GM19025 (cell line): ENCODE measurements at regions not wholly inside any gene's neighbourhood (a gene's known extent, or its start where the extent isn't known, plus 50 kb on each side); places are given as distances from the start of the nearest gene placed in this dataset.
"Not testable (repeated sequence)": the region's sequence is repeated elsewhere in the genome, so short reads cannot be mapped to it uniquely, and the experiment has no call there.

Experiments used
- ATAC-seq: cut with Tn5 transposase; IDR thresholded peaks from one replicate; pipeline ENCODE4 v1.9.1; 2021; ENCODE audit warnings: mild to moderate bottlenecking, low read depth, moderate library complexity; ENCODE audit not compliant: unreplicated experiment

- ATAC-seq: no peak
Measured at GRCh38 chr4:23125118-23125517, 432.4 kb downstream of the GBA3 start.

DNA sequence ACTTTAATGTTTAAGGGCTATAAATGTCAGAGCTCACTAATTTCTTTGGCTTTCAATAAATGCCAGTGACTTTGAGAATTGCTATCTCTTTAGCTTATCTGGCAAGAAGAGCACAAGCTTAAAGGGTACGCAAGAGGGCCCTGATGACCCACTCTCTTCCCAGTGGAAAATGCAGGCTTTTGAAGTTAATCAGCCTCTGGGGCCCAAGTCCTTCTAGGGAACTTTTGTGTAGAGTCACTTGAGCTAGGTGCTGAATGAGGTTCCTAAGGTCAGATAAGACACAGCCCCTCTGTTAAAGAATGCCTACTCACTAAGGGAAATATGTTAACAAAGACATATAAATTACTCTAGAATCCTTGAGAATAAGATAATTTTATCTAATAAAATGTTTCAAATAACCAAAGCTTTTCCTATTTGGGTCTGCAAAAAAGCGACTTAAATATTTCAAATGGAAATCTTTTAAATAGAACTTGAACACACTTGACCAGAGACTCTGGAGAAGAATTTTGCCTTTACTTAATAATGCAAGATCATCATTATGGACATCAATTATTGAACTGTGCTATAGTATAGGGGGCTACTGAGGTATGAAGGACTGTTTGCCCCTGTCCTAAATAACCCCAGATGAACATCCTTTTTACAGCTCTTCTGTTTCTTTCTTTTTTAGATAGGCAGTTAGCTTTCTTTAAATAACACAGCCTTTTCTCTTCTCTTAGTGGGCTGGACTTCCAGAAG, 430.1 kb downstream of the GBA3 start:
- ATAC-seq: no peak

DNA sequence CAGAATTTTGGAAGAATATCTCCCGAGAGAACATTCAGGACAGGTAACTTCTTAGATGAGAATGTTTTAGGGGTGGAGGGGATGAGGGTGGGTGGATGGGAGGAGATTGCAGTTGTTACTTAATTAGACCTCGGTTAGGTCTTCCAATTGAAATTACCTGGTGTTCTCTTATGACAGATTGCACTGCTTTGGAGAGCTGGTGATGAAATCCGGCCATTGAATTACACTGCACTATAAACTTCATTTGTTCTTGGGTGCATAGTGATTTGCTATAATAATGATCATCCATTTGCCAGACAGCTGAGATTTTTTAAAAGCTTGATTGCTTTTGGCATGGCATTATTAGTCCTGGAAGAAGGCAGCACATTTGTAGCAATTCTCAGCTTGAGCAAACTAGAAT, 427.6 kb downstream of the GBA3 start:
- no peak for ATAC-seq

- no peak for ATAC-seq
Measured at GRCh38 chr4:23117826-23118225, 425.1 kb downstream of the GBA3 start.

DNA sequence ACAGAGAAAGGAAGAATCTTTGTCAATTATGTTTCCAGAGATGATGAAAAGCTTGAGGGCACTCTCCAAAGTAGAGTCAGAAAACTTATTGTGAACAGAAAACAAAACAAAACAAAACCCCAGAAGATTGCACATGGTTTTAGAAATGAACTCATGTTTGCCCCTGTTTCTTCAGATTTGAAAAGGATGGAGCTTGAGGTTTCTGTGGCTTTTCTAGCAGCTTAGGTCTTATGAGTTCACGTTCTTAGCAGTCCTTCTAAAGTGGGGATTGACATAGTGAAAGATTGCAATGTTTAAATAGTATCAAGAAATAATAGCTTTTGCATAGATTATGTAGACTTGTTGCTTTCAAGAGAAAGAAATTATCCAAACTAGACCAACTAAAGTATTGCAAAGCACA, 421.8 kb downstream of the GBA3 start:
- no peak for ATAC-seq

GRCh38 chr4:23113104-23113503, 420.4 kb downstream of the GBA3 start:
- no peak for ATAC-seq

GRCh38 chr4:23106516-23106915, 413.8 kb downstream of the GBA3 start:
- no peak for ATAC-seq

DNA sequence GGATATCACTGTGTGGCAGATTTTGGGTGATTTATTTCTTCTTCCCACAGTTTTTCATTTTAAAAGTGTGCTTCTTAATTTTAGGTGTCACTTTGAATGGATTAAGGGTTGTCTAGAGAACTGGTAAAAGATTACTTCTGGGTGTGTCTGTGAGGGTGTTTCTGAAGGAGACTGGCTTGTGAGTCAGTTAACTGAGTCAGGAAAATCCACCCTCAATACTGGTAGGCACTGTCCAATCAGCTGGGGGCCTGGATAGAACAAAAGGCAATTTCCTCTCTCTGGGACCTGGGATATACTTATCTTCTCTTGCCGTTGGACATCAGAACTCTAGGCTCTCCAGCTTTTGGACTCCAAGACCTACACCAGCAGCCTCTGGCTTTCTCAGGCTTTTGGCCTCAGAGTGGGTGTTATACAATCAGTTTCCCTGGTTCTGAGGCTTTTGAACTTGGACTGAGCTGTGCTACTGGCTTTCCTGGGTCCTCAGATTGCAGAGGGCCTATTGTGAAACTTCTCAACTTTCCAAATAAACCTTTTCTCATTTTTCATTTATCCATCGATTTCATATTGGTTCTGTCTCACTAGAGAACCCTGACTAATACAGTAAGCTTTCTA, 413.1 kb downstream of the GBA3 start:
- no peak for ATAC-seq

- ATAC-seq: no peak
Measured at GRCh38 chr4:23097251-23097650, 404.5 kb downstream of the GBA3 start.

GRCh38 chr4:23091711-23092110, 399.0 kb downstream of the GBA3 start:
- ATAC-seq: no peak

- ATAC-seq: no peak
Measured at GRCh38 chr4:23085249-23085568, 392.5 kb downstream of the GBA3 start.

DNA sequence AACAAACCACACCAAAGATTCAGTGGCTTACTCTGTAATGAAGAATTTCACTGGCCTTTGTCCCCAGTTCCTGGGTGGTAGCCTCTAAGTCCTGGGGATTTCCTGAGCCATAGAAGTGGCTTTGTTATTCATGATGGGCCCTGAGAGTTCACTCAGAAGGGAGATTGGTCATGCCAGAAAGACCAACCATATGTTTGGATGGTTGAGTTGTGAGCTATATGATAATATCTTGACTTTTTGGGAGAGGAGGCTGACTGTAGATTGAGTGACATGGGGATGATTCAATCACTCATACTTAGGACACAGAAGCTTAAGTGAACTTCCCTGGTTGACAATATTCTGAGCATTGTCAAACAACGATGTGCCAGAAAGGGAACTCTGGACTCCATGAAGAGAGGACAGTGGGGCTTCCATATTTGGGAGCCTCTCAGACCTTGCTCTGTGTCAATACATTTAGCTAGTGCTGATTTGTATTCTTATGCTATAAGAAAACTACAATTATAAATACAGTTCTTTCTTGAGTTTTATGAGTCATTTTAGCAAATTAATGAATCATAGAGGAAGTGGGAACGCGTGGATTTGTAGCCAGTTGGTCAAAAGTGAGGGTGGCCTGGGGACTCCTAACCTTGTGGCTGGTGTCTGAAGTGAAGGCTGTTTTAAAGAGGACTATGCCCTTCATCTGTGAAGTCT, 392.0 kb downstream of the GBA3 start:
- no peak for ATAC-seq

DNA sequence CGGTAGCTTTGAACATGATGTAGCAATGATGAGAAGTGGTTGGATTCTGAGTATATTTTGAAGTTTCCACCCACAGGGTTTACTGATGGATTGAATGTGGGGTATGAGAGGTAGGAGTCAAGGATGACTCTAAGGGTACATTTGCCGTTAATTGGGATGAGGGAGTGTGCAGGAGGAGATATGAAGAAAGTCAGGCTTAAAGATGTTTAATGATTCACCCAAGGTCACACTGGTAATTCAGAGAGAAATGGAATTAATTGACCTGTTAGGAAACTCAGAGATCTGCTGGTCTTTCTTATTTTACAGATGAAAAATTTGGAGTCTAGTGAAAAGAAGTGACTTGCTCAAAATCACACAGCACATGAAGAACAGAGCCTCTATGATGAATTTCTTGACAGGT, 390.7 kb downstream of the GBA3 start:
- ATAC-seq: no peak

- ATAC-seq: not testable (repeated sequence)
Measured at GRCh38 chr4:23080171-23080570, 387.4 kb downstream of the GBA3 start.

GRCh38 chr4:23070848-23071570, 378.3 kb downstream of the GBA3 start:
- ATAC-seq: no peak

DNA sequence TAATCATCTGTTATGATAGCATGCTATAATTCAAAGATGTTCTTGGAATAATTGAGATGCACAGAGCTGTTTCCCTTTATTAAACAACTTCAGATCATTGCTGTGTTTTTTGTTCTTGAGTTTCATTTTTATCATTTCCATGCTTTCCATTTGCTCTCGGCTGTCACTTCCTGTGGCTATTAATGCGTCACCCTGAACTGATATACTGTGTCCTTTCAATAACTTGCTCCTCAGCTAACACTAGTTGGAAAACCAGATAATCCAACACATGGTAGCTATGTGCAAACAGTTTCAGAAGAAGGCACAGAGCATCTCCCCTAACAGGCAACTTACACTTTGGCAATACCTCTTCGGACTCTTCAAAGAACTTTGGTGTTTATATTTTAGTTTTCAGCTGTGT, 376.0 kb downstream of the GBA3 start:
- ATAC-seq: no peak

DNA sequence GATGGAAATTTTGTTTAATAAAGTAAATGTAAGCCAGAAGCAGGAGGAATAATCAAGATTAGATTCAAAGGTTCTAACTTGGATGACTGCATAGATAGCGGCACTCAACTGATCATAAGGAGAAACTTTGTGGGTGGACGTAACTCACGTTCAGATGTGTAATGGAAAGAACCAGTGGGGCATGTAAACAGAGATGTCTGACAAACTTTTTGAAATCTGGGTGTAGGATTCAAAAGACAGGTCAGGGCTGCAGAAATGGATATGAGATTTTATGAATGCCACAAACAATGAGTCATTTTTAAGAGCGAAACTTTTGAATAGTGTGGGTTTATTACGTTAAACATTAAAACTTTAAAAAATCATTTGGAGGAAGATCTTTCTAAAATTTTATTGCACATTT, 375.6 kb downstream of the GBA3 start:
- ATAC-seq: no peak

DNA sequence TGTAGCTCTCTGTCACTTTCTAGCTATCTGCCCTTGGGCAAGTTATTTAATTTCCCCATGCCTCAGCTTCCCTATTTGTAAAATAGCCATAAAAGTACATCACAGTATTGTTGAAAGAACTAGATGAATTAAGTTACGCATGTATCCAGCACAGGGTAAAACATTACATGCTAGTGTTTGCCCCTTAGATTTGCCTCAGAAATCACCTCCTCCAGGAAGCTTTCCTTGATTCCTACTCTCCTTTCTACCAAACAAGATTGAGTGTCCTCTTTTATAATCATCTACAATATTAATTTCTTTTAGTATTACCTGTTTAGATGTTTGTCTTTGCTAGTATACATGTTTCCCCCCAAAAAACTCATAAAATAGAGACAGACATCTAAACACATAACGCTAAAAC, 369.5 kb downstream of the GBA3 start:
- ATAC-seq: no peak

GRCh38 chr4:23061431-23061830, 368.7 kb downstream of the GBA3 start:
- ATAC-seq: no peak

DNA sequence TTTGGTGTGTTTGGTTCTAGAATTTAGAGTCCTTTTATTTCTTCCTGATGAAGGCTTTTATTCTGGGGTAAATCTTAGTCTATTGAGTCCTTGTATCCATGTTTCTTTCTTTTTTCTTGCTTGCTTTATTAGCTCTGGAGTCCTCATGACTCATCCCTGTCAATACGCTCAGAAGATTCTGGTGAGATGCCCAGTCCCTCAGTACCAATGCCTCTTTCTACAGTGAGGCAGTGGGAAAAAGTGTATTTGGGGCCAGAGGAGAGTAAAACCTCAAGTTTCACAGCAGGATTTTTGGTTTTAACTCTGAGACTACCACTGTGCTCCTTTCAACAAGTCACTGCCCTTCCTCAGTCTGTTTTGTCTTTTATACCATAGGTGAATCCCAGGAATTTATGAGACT, 368.0 kb downstream of the GBA3 start:
- no peak for ATAC-seq

GRCh38 chr4:23058165-23058776, 365.5 kb downstream of the GBA3 start:
- no peak for ATAC-seq
